ENCODE measurements at regions not wholly inside any gene's neighbourhood (a gene's known extent, or its start where the extent isn't known, plus 50 kb on each side); places are given as distances from the start of the nearest gene placed in this dataset.

- no peak for FAIRE-seq
Measured at GRCh38 chr2:65508225-65508624, 75.8 kb upstream of the SPRED2 start.

- no peak for FAIRE-seq
Measured at GRCh38 chr2:65507102-65508069, 75.0 kb upstream of the SPRED2 start.

GRCh38 chr2:65504814-65505697, 72.7 kb upstream of the SPRED2 start:
- FAIRE-seq, result no peak

GRCh38 chr2:65504201-65504600, 71.8 kb upstream of the SPRED2 start:
- FAIRE-seq, result no peak

- FAIRE-seq, result no peak
Measured at GRCh38 chr2:65503746-65504145, 71.3 kb upstream of the SPRED2 start.

- FAIRE-seq, result no peak
Measured at GRCh38 chr2:65501836-65502235, 69.4 kb upstream of the SPRED2 start.

- FAIRE-seq, result no peak
Measured at GRCh38 chr2:65501074-65501473, 68.7 kb upstream of the SPRED2 start.

- no peak for FAIRE-seq
Measured at GRCh38 chr2:65500310-65501040, 68.1 kb upstream of the SPRED2 start.

GRCh38 chr2:65499216-65499615, 66.8 kb upstream of the SPRED2 start:
- FAIRE-seq, result no peak

- no peak for FAIRE-seq
Measured at GRCh38 chr2:65498396-65498795, 66.0 kb upstream of the SPRED2 start.

- no peak for FAIRE-seq
Measured at GRCh38 chr2:65495251-65495877, 63.0 kb upstream of the SPRED2 start.

GRCh38 chr2:65494078-65494477, 61.7 kb upstream of the SPRED2 start:
- no peak for FAIRE-seq

GRCh38 chr2:65491381-65491905, 59.0 kb upstream of the SPRED2 start:
- FAIRE-seq, result no peak

GRCh38 chr2:65490222-65490621, 57.8 kb upstream of the SPRED2 start:
- no peak for FAIRE-seq

- FAIRE-seq, result no peak
Measured at GRCh38 chr2:65489269-65489668, 56.9 kb upstream of the SPRED2 start.

GRCh38 chr2:65488527-65488926, 56.1 kb upstream of the SPRED2 start:
- FAIRE-seq, result no peak

- FAIRE-seq, result no peak
Measured at GRCh38 chr2:65487404-65487803, 55.0 kb upstream of the SPRED2 start.

GRCh38 chr2:65486802-65487201, 54.4 kb upstream of the SPRED2 start:
- FAIRE-seq, result no peak

GRCh38 chr2:65486282-65486681, 53.9 kb upstream of the SPRED2 start:
- FAIRE-seq, result no peak

GRCh38 chr2:65485839-65486238, 53.4 kb upstream of the SPRED2 start:
- no peak for FAIRE-seq

GRCh38 chr2:65483763-65484162, 51.4 kb upstream of the SPRED2 start:
- no peak for FAIRE-seq

- FAIRE-seq, result no peak
Measured at GRCh38 chr2:65482971-65483370, 50.6 kb upstream of the SPRED2 start.

Data from A204.1 (cell line).